K562 (cell line): ENCODE measurements at regions not wholly inside any gene's neighbourhood (a gene's known extent, or its start where the extent isn't known, plus 50 kb on each side); places are given as distances from the start of the nearest gene placed in this dataset.

Experiments used
- ATAC-seq: fragments of 200-7000 bp; cut with Tn5 transposase; 3 replicates; pipeline ENCODE4 v1.9.1; 2020; ENCODE audit warnings: moderate library complexity
- BruUV-seq: library from RNA; stranded (reverse); fragments of 400-500 nt; replicated peaks from 2 replicates; lab custom pipeline; 2021; lab: Mats Ljungman, UMichigan
- CTCF ChIA-PET: fragments of 300-600 bp; formaldehyde crosslinking; extraction: SDS; loops from one replicate; lab custom pipeline; 2021; ENCODE audit warnings: low intra/inter-chr PET ratio; lab: Yijun Ruan, JAX
- POLR2A ChIA-PET: fragments of 300-600, 350-650 bp; sonication (Branson Sonifier 250); formaldehyde crosslinking; extraction: SDS; loops from one replicate; lab custom pipeline; 2021; ENCODE audit warnings: antibody characterized with exemption, inconsistent platforms; lab: Yijun Ruan, JAX
- DNase-seq, 4 experiments: peaks; one replicate each; pipeline versions ENCODE4 v3.0.0 to v3.0.0-alpha.2; 2011 to 2018; ENCODE audit warnings: low spot score in 3 of 4, mixed read lengths in 3 of 4; ENCODE audit errors: extremely low read depth in 1 of 4
- FAIRE-seq: peaks from 2 replicates; lab custom pipeline; 2011; peaks lifted over from hg19 to GRCh38; lab: Jason Lieb, UNC
- H2AFZ ChIP-seq: 2 replicates; pipeline ENCODE4 v1.6.0; 2011; ENCODE audit warnings: low read depth, low read length, control low read depth, inconsistent platforms
- H3K27ac ChIP-seq: fragments of 200-600 bp; 3 replicates; pipeline ENCODE4 v1.8.0; 2011; ENCODE audit warnings: low read depth, mild to moderate bottlenecking, control low read depth, inconsistent platforms, low read length, moderate library complexity, mixed read lengths; ENCODE audit errors: extremely low read depth
- H3K27me3 ChIP-seq, 2 experiments: fragments of 300-600 bp in 1 of 2; 2 replicates in 1 of 2; 3 replicates in 1 of 2; pipeline versions ENCODE4 v1.6.0 to v1.8.0; 2011; ENCODE audit warnings: inconsistent platforms in 2 of 2, low read length in 2 of 2, mild to moderate bottlenecking in 1 of 2, mixed read lengths in 1 of 2, moderate library complexity in 1 of 2; ENCODE audit not compliant: control insufficient read depth in 2 of 2, insufficient read depth in 2 of 2
- H3K36me3 ChIP-seq: fragments of 300-600 bp; 3 replicates; pipeline ENCODE4 v1.8.0; 2011; ENCODE audit warnings: mild to moderate bottlenecking, low read length, inconsistent platforms; ENCODE audit not compliant: control insufficient read depth, insufficient read depth
- H3K4me1 ChIP-seq, 2 experiments: fragments of 200-600 bp in 1 of 2; replicated peaks in 1 of 2; 2 replicates in 1 of 2; 3 replicates in 1 of 2; pipeline versions ENCODE4 v1.5.1 to v1.8.0; 2011; ENCODE audit warnings: inconsistent platforms in 2 of 2, low read length in 2 of 2, mild to moderate bottlenecking in 1 of 2, mixed read lengths in 1 of 2, moderate library complexity in 1 of 2; ENCODE audit not compliant: control insufficient read depth in 2 of 2, insufficient read depth in 2 of 2
- H3K4me2 ChIP-seq: 2 replicates; pipeline ENCODE4 v1.6.1; 2011; ENCODE audit warnings: low read length, control low read depth, inconsistent platforms, mixed read lengths; ENCODE audit not compliant: insufficient read depth
- H3K4me3 ChIP-seq: fragments of 200-600 bp; sonication (generic), shearing (Covaris generic); 2 replicates; pipeline ENCODE4 v1.5.1; 2016; ENCODE audit warnings: control low read depth, inconsistent platforms
- H3K79me2 ChIP-seq: fragments of 200-600 bp; 3 replicates; pipeline ENCODE4 v1.8.0; 2011; ENCODE audit warnings: low read length, inconsistent platforms; ENCODE audit not compliant: control insufficient read depth, insufficient read depth
- H3K9ac ChIP-seq, 2 experiments: 2 replicates each; pipeline versions ENCODE4 v1.6.0 to v1.6.1; 2011; ENCODE audit warnings: low read depth in 2 of 2, low read length in 2 of 2, control low read depth in 1 of 2, inconsistent platforms in 1 of 2, mild to moderate bottlenecking in 1 of 2, mixed read lengths in 1 of 2; ENCODE audit not compliant: insufficient read depth in 1 of 2
- H3K9me1 ChIP-seq: one replicate; pipeline ENCODE4 v1.6.0; 2011; ENCODE audit warnings: inconsistent platforms, mild to moderate bottlenecking, low read length, moderate library complexity; ENCODE audit not compliant: control insufficient read depth, insufficient read depth
- H3K9me3 ChIP-seq: replicated peaks from 2 replicates; pipeline ENCODE4 v1.5.1; 2011; ENCODE audit warnings: low read depth, low read length, inconsistent platforms; ENCODE audit not compliant: control insufficient read depth, insufficient read depth
- H4K20me1 ChIP-seq: replicated peaks from 2 replicates; pipeline ENCODE4 v1.6.1; 2011; ENCODE audit warnings: low read length, inconsistent platforms, mixed read lengths; ENCODE audit not compliant: control insufficient read depth, insufficient read depth
- E2F3 ChIP-seq: fragments of 250-450 bp; sonication (Bioruptor Pico); IDR thresholded peaks from 2 replicates; pipeline ENCODE4 v1.4.0; 2020; ENCODE audit warnings: mild to moderate bottlenecking
- FOXK1 ChIP-seq: sonication (generic); formaldehyde crosslinking; IDR thresholded peaks from 2 replicates; pipeline ENCODE4 v1.8.0; 2022; ENCODE audit warnings: missing genetic modification reagents, mild to moderate bottlenecking, borderline replicate concordance
- MBD1 ChIP-seq: fragments of 250-450 bp; sonication (Bioruptor Pico); IDR thresholded peaks from 2 replicates; pipeline ENCODE4 v1.8.0; 2022; ENCODE audit warnings: inconsistent platforms
- NCOA2 ChIP-seq, 2 experiments: fragments of 450-650 bp; IDR thresholded peaks; 2 replicates each; pipeline ENCODE4 v1.6.1; 2018; ENCODE audit warnings: mild to moderate bottlenecking in 2 of 2, moderate library complexity in 1 of 2; ENCODE audit not compliant: partially characterized antibody in 2 of 2
- POLR2G ChIP-seq: fragments of 200-400 bp; formaldehyde crosslinking; IDR thresholded peaks from 2 replicates; pipeline ENCODE4 v1.6.1; 2017; ENCODE audit warnings: low read depth, mild to moderate bottlenecking, antibody characterized with exemption, low read length, moderate library complexity
- RAD51 ChIP-seq: fragments of 450-650 bp; IDR thresholded peaks from 2 replicates; pipeline ENCODE4 v1.7.1; 2016; ENCODE audit warnings: low read depth, mild to moderate bottlenecking, borderline replicate concordance
- SIRT6 ChIP-seq: IDR thresholded peaks from one replicate; pipeline ENCODE4 v1.6.1; 2012; ENCODE audit warnings: low read depth, mild to moderate bottlenecking, control low read depth, inconsistent platforms, low read length, moderate library complexity
- SMARCA4 ChIP-seq: fragments of 450-650 bp; IDR thresholded peaks from 2 replicates; pipeline ENCODE4 v1.6.1; 2016
- SRSF1 ChIP-seq: fragments of 200-400 bp; formaldehyde crosslinking; IDR thresholded peaks from 2 replicates; pipeline ENCODE4 v1.6.1; 2017; ENCODE audit warnings: mild to moderate bottlenecking, low read depth, low read length, moderate library complexity
- TCF3 ChIP-seq: sonication (generic); formaldehyde crosslinking; IDR thresholded peaks from 2 replicates; pipeline ENCODE4 v1.4.0; 2020; ENCODE audit warnings: mild to moderate bottlenecking, missing genetic modification reagents
- ZC3H11A ChIP-seq: IDR thresholded peaks from 2 replicates; pipeline ENCODE4 v1.6.1; 2012; ENCODE audit warnings: low read depth, low read length, improper control_type of control experiment
- ZNF134 ChIP-seq: fragments of 250-450 bp; sonication (Bioruptor Pico); conservative IDR thresholded peaks from 2 replicates; pipeline ENCODE4 v1.4.0; 2020
- ZNF280A ChIP-seq: fragments of 450-650 bp; IDR thresholded peaks from 2 replicates; pipeline ENCODE4 v1.6.1; 2018; ENCODE audit warnings: mild to moderate bottlenecking, low read depth; ENCODE audit not compliant: partially characterized antibody
- WGBS: fragments of 100-300 bp; shearing (Covaris generic); methylation state at CpG from one replicate; pipeline ENCODE4 v1.1.6; 2016; ENCODE audit warnings: low coverage, mixed read lengths; ENCODE audit not compliant: insufficient coverage; ENCODE audit errors: missing lambda C conversion rate; 5-methylcytosine and 5-hydroxymethylcytosine counted together
- in situ Hi-C: fragments of 300-500 bp; cut with MboI; formaldehyde crosslinking; loops from 4 replicates; pipeline ENCODE4 v1.15.0; 2018; ENCODE audit warnings: inconsistent platforms, mixed read lengths
- intact Hi-C: fragments of 100-400 bp; cut with micrococcal nuclease; formaldehyde crosslinking; loops from 2 replicates; pipeline ENCODE4 v1.14.2; 2022

DNA sequence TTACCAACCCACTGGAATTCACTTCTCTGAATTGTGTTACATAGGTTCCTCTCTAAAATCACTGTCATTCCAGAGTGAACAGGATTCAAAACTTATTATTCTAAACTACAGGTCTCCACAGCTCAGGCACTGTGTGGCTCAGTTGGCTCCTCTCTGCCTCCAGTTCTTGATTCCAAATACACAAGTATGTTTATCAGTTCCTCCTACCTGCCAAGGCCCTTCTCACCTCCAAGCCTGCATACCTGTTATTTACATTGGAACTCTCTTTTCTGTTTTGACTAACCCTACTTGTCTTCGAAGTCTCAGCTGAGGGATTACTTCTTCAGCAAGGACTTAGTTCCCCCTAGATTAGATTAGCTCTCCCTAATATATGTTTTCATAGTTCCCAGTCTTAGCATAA, 397.6 kb upstream of the TMTC1 start:
- H3K36me3 ChIP-seq: no peaks in the 10 kb centered on the region
- intact Hi-C loops: no loop called here

More for the DNA sequence above, 397.6 kb upstream of the TMTC1 start:
- no TSS peak for BruUV-seq
- TF ChIP-seq FOXK1 (CRISPR knock-in tag) (no peak), E2F3 (CRISPR knock-in tag) (no peak), SIRT6 (no peak), RAD51 (no peak), NCOA2 (IDR thresholded peaks at IDR 0.05; ENCODE audit: partially characterized antibody in 2 of 2) (no peak), SRSF1 (no peak), ZNF134 (CRISPR knock-in tag) (no peak), POLR2G (no peak), MBD1 (CRISPR knock-in tag) (no peak), TCF3 (CRISPR knock-in tag) (no peak), SMARCA4 (no peak), ZNF280A (no peak), ZC3H11A (no peak)
- TF ChIP-seq, all 486 proteins: peak for 0
- FAIRE-seq (no peak), ATAC-seq (no peak), DNase-seq (no peak)
- H3K79me2 ChIP-seq: no peaks in the 10 kb centered on the region
- in situ Hi-C loops: loop anchor here (25.0 kb wide), 1 partner anchor 631 kb away; no protein-coding TSS in a partner anchor
- no peak overlapping the region for H2AFZ ChIP-seq
- no peaks in the 10 kb centered on the region for H4K20me1 ChIP-seq
- H3K4me2 ChIP-seq: no peak overlapping the region
- H3K9me3 ChIP-seq: no peaks in the 10 kb centered on the region
- 0% methylated on average over 1 of the region's 1 CpG for WGBS
- no peak overlapping the region for H3K9ac ChIP-seq
- CTCF ChIA-PET: no interaction called here
- H3K4me1 ChIP-seq: no peaks in the 10 kb centered on the region
- no peaks in the 10 kb centered on the region for H3K9me1 ChIP-seq
- no peak overlapping the region for H3K4me3 ChIP-seq
- H3K27ac ChIP-seq: no peak overlapping the region
- no peaks in the 10 kb centered on the region for H3K27me3 ChIP-seq
- POLR2A ChIA-PET: no interaction called here
